ENCODE measurements at regions not wholly inside any gene's neighbourhood (a gene's known extent, or its start where the extent isn't known, plus 50 kb on each side); places are given as distances from the start of the nearest gene placed in this dataset.

DNA sequence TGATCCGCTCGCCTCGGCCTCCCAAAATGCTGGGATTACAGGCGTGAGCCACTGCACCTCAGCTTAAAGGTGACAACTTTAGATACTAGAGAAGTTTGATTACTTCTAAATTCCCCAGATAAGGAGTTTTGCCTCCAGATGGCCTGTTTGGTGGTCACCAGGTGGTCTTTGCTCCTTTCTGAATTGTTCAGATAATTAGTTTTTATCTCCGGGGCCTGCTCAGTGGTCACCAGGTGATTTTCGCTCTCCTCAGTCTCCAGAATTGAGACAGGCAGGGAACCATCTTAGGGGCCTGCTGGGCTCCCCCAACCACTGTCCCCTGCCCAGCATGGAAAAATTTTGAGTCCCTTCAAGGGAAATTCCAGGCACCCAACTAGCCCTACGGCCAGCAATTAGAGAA lies 62.6 kb downstream of the GPR6 start:
- TF ChIP-seq, protein P1, sequence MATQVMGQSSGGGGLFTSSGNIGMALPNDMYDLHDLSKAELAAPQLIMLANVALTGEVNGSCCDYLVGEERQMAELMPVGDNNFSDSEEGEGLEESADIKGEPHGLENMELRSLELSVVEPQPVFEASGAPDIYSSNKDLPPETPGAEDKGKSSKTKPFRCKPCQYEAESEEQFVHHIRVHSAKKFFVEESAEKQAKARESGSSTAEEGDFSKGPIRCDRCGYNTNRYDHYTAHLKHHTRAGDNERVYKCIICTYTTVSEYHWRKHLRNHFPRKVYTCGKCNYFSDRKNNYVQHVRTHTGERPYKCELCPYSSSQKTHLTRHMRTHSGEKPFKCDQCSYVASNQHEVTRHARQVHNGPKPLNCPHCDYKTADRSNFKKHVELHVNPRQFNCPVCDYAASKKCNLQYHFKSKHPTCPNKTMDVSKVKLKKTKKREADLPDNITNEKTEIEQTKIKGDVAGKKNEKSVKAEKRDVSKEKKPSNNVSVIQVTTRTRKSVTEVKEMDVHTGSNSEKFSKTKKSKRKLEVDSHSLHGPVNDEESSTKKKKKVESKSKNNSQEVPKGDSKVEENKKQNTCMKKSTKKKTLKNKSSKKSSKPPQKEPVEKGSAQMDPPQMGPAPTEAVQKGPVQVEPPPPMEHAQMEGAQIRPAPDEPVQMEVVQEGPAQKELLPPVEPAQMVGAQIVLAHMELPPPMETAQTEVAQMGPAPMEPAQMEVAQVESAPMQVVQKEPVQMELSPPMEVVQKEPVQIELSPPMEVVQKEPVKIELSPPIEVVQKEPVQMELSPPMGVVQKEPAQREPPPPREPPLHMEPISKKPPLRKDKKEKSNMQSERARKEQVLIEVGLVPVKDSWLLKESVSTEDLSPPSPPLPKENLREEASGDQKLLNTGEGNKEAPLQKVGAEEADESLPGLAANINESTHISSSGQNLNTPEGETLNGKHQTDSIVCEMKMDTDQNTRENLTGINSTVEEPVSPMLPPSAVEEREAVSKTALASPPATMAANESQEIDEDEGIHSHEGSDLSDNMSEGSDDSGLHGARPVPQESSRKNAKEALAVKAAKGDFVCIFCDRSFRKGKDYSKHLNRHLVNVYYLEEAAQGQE (IDR thresholded peaks at IDR 0.05; ENCODE audit: low read depth), result no peak
- no peak for TF ChIP-seq CREB1 (IDR thresholded peaks at IDR 0.05; ENCODE audit: low read depth)
- no peak for TF ChIP-seq ZBTB7A (IDR thresholded peaks at IDR 0.05; ENCODE audit: low read depth)
- TF ChIP-seq YY1 (IDR thresholded peaks at IDR 0.05; ENCODE audit: low read depth), result no peak
- no peak for TF ChIP-seq TCF12 (IDR thresholded peaks at IDR 0.05; ENCODE audit: low read depth)
- no peak for TF ChIP-seq EGR1 (IDR thresholded peaks at IDR 0.05)
- TF ChIP-seq RAD21 (IDR thresholded peaks at IDR 0.05; ENCODE audit: low read depth), result no peak
- TF ChIP-seq TEAD4 (IDR thresholded peaks at IDR 0.05), result no peak
- no peak for TF ChIP-seq NFIC (IDR thresholded peaks at IDR 0.05)

All from Ishikawa (cell line).